ENCODE measurements at regions not wholly inside any gene's neighbourhood (a gene's known extent, or its start where the extent isn't known, plus 50 kb on each side); places are given as distances from the start of the nearest gene placed in this dataset.
A peak's percentile ranks its signal among the peaks of the same experiment; 100 is the strongest.

- peaks cover 5% of the 10 kb centered on the region for H3K9me3 Mint-ChIP-seq
- H3K36me3 Mint-ChIP-seq (ENCODE audit: low read depth) = peaks cover 12% of the 10 kb centered on the region
- H3K27me3 Mint-ChIP-seq = no peaks in the 10 kb centered on the region
- peaks cover 93% of the 10 kb centered on the region for H3K4me1 Mint-ChIP-seq (ENCODE audit: low read depth)
- no peak overlapping the region for H3K4me3 Mint-ChIP-seq
- peak overlapping the region; percentile 37 for H3K27ac Mint-ChIP-seq
Observed at GRCh38 chr12:92032101-92032500, 113.5 kb downstream of the BTG1 start.

- Mint-ChIP-seq H3K4me1 (ENCODE audit: low read depth) (peaks cover 85% of the 10 kb centered on the region), H3K27me3 (no peaks in the 10 kb centered on the region), H3K9me3 (peaks cover 5% of the 10 kb centered on the region), H3K27ac (peak overlapping the region; percentile 83), H3K4me3 (peak overlapping the region; percentile 62), H3K36me3 (ENCODE audit: low read depth) (peaks cover 12% of the 10 kb centered on the region)
Observed at GRCh38 chr12:92030618-92031017, 115.0 kb downstream of the BTG1 start.

GRCh38 chr12:92029902-92030586 lies 115.6 kb downstream of the BTG1 start:
- Mint-ChIP-seq H3K9me3 (peaks cover 5% of the 10 kb centered on the region), H3K27ac (peak overlapping the region; percentile 83), H3K36me3 (ENCODE audit: low read depth) (peaks cover 12% of the 10 kb centered on the region), H3K27me3 (no peaks in the 10 kb centered on the region), H3K4me1 (ENCODE audit: low read depth) (peaks cover 85% of the 10 kb centered on the region), H3K4me3 (peak overlapping the region; percentile 62)

GRCh38 chr12:92029136-92029535 lies 116.5 kb downstream of the BTG1 start:
- H3K27me3 Mint-ChIP-seq = no peaks in the 10 kb centered on the region
- peaks cover 12% of the 10 kb centered on the region for H3K36me3 Mint-ChIP-seq (ENCODE audit: low read depth)
- peaks cover 5% of the 10 kb centered on the region for H3K9me3 Mint-ChIP-seq
- H3K4me3 Mint-ChIP-seq = no peak overlapping the region
- peak overlapping the region; percentile 37 for H3K27ac Mint-ChIP-seq
- peaks cover 77% of the 10 kb centered on the region for H3K4me1 Mint-ChIP-seq (ENCODE audit: low read depth)

GRCh38 chr12:92028441-92028709 lies 117.3 kb downstream of the BTG1 start:
- H3K27me3 Mint-ChIP-seq = no peaks in the 10 kb centered on the region
- peaks cover 73% of the 10 kb centered on the region for H3K4me1 Mint-ChIP-seq (ENCODE audit: low read depth)
- peak overlapping the region; percentile 77 for H3K27ac Mint-ChIP-seq
- H3K4me3 Mint-ChIP-seq = no peak overlapping the region
- H3K36me3 Mint-ChIP-seq (ENCODE audit: low read depth) = peaks cover 12% of the 10 kb centered on the region
- H3K9me3 Mint-ChIP-seq = peaks cover 5% of the 10 kb centered on the region

GRCh38 chr12:92027701-92028440 lies 117.8 kb downstream of the BTG1 start:
- Mint-ChIP-seq H3K36me3 (ENCODE audit: low read depth) (peaks cover 9% of the 10 kb centered on the region), H3K4me1 (ENCODE audit: low read depth) (peaks cover 71% of the 10 kb centered on the region), H3K4me3 (no peak overlapping the region), H3K9me3 (peaks cover 3% of the 10 kb centered on the region), H3K27ac (peak overlapping the region; percentile 77), H3K27me3 (no peaks in the 10 kb centered on the region)

GRCh38 chr12:92027243-92027642 lies 118.4 kb downstream of the BTG1 start:
- Mint-ChIP-seq H3K27ac (peak overlapping the region; percentile 6), H3K36me3 (ENCODE audit: low read depth) (peaks cover 6% of the 10 kb centered on the region), H3K9me3 (no peaks in the 10 kb centered on the region), H3K4me1 (ENCODE audit: low read depth) (peaks cover 69% of the 10 kb centered on the region), H3K27me3 (no peaks in the 10 kb centered on the region), H3K4me3 (no peak overlapping the region)

- Mint-ChIP-seq H3K27me3 (no peaks in the 10 kb centered on the region), H3K4me3 (peak overlapping the region; percentile 41), H3K4me1 (ENCODE audit: low read depth) (peaks cover 66% of the 10 kb centered on the region), H3K9me3 (no peaks in the 10 kb centered on the region), H3K27ac (peak overlapping the region; percentile 3), H3K36me3 (ENCODE audit: low read depth) (no peaks in the 10 kb centered on the region)
Observed at GRCh38 chr12:92025462-92026207, 120.0 kb downstream of the BTG1 start.

GRCh38 chr12:92022093-92022492 lies 123.6 kb downstream of the BTG1 start:
- Mint-ChIP-seq H3K27ac (no peak overlapping the region), H3K36me3 (ENCODE audit: low read depth) (peaks cover 11% of the 10 kb centered on the region), H3K4me1 (ENCODE audit: low read depth) (peaks cover 34% of the 10 kb centered on the region), H3K4me3 (no peak overlapping the region), H3K27me3 (no peaks in the 10 kb centered on the region), H3K9me3 (peaks cover 10% of the 10 kb centered on the region)

- Mint-ChIP-seq H3K9me3 (peaks cover 11% of the 10 kb centered on the region), H3K4me1 (ENCODE audit: low read depth) (peaks cover 32% of the 10 kb centered on the region), H3K4me3 (no peak overlapping the region), H3K27ac (no peak overlapping the region), H3K36me3 (ENCODE audit: low read depth) (peaks cover 11% of the 10 kb centered on the region), H3K27me3 (no peaks in the 10 kb centered on the region)
Observed at GRCh38 chr12:92021666-92022035, 124.0 kb downstream of the BTG1 start.

- H3K4me3 Mint-ChIP-seq = no peak overlapping the region
- no peaks in the 10 kb centered on the region for H3K27me3 Mint-ChIP-seq
- peaks cover 29% of the 10 kb centered on the region for H3K4me1 Mint-ChIP-seq (ENCODE audit: low read depth)
- H3K36me3 Mint-ChIP-seq (ENCODE audit: low read depth) = peaks cover 11% of the 10 kb centered on the region
- H3K27ac Mint-ChIP-seq = no peak overlapping the region
- H3K9me3 Mint-ChIP-seq = peaks cover 11% of the 10 kb centered on the region
Observed at GRCh38 chr12:92020983-92021665, 124.5 kb downstream of the BTG1 start.

- H3K27me3 Mint-ChIP-seq = no peaks in the 10 kb centered on the region
- H3K4me3 Mint-ChIP-seq = no peak overlapping the region
- H3K9me3 Mint-ChIP-seq = peaks cover 11% of the 10 kb centered on the region
- peaks cover 20% of the 10 kb centered on the region for H3K4me1 Mint-ChIP-seq (ENCODE audit: low read depth)
- H3K27ac Mint-ChIP-seq = no peak overlapping the region
- H3K36me3 Mint-ChIP-seq (ENCODE audit: low read depth) = peaks cover 11% of the 10 kb centered on the region
Observed at GRCh38 chr12:92019491-92020277, 126.0 kb downstream of the BTG1 start.

GRCh38 chr12:92012691-92013090 lies 133.0 kb downstream of the BTG1 start:
- H3K27me3 Mint-ChIP-seq = no peaks in the 10 kb centered on the region
- H3K9me3 Mint-ChIP-seq = peaks cover 6% of the 10 kb centered on the region
- no peaks in the 10 kb centered on the region for H3K36me3 Mint-ChIP-seq (ENCODE audit: low read depth)
- H3K27ac Mint-ChIP-seq = no peak overlapping the region
- H3K4me1 Mint-ChIP-seq (ENCODE audit: low read depth) = peaks cover 33% of the 10 kb centered on the region
- H3K4me3 Mint-ChIP-seq = no peak overlapping the region

All from stimulated activated naive CD8-positive, alpha-beta T cell treated with anti-CD3 and anti-CD28 coated beads, Interleukin-15, Interleukin-2, amounts not matched to agents 100 ng/mL and 50 ng/mL, for 24 hours (primary cell).